ENCODE measurements at regions not wholly inside any gene's neighbourhood (a gene's known extent, or its start where the extent isn't known, plus 50 kb on each side); places are given as distances from the start of the nearest gene placed in this dataset.

DNA sequence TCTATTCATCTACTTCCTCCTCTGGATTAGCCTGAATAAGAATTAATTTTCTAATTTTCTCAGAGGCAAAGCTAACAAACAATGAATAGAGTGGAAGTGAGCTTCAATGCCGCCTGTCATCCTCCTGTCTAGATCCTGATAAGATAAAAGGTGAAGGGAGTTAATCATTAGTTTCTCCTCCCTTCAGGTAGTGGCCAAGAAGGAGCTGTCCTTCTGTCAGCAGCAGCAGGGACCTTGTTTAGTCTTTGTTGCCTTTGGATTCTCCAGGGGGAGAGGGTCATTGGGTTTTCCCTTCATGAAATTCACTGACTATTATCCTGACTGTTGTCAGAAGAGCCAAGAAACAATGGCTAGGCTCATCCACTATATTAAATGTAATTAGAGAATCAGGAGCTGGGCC lies 420.2 kb upstream of the GOT2 start:
- no peak overlapping the region for H3K4me3 ChIP-seq (ENCODE audit: low read depth, low read length)
- in situ Hi-C loops (cut with HindIII; ENCODE audit: low sequenced_read_pairs): no loop called here
- DNase-seq (ENCODE audit: low read depth): no peak
- TF ChIP-seq, protein P1, sequence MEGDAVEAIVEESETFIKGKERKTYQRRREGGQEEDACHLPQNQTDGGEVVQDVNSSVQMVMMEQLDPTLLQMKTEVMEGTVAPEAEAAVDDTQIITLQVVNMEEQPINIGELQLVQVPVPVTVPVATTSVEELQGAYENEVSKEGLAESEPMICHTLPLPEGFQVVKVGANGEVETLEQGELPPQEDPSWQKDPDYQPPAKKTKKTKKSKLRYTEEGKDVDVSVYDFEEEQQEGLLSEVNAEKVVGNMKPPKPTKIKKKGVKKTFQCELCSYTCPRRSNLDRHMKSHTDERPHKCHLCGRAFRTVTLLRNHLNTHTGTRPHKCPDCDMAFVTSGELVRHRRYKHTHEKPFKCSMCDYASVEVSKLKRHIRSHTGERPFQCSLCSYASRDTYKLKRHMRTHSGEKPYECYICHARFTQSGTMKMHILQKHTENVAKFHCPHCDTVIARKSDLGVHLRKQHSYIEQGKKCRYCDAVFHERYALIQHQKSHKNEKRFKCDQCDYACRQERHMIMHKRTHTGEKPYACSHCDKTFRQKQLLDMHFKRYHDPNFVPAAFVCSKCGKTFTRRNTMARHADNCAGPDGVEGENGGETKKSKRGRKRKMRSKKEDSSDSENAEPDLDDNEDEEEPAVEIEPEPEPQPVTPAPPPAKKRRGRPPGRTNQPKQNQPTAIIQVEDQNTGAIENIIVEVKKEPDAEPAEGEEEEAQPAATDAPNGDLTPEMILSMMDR (IDR thresholded peaks at IDR 0.05; ENCODE audit: low read depth, low read length, missing control alignments): no peak

DNA sequence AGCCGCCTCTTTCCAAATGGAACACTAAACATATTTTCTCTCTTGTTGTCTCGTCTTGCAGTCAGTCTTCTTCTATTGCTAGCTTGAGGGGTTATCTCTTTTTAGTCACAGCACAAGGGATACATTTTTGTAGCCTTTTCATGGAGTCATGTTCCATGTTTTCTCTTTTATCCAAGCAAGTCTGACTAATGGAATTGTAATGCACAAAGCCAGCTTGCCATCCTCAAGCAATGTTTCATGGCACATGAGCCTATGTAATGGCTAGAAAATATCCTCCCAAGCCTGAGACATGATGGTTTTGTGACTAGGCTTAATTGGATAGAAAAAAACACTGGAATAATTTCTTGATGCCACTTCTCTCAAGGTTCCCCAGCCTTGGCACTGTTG lies 414.6 kb upstream of the GOT2 start:
- H3K4me3 ChIP-seq (ENCODE audit: low read depth, low read length): no peak overlapping the region
- DNase-seq (ENCODE audit: low read depth): no peak
- in situ Hi-C loops (cut with HindIII; ENCODE audit: low sequenced_read_pairs): no loop called here
- TF ChIP-seq, protein P1 (IDR thresholded peaks at IDR 0.05; ENCODE audit: low read depth, low read length, missing control alignments): no peak

DNA sequence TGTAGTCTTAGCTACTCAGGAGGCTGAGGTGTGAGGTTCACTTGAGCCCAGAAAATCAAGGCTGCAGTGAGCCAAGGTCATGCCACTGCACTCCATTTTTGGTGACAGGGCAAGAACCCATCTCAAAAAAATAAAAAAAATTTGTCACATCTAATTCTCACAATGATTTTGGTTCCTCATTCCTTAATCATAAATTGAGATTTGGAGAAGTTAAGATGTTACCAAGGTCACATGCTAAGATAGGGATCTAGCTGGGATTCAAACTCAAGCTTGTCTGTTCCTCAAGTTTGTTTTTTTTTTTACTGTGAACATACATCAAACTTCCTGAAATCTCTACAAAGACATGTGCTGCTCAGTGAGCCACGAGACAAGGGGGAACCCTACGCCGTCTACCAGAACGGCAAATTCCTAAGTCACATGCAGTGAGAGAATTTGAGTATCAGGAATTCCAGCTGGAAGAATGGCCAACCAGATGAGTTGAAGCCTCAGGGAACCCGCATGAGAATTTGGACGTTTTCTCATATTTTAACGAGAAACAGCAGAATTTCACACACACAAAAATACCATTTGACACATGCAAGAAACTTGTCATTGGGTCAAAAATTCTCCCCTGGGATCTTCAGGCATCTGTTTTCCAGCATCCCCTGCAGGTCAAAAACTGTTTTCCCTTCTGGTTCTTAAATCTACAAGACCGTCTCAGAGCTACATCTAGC lies 414.1 kb upstream of the GOT2 start:
- no peak overlapping the region for H3K4me3 ChIP-seq (ENCODE audit: low read depth, low read length)
- in situ Hi-C loops (cut with HindIII; ENCODE audit: low sequenced_read_pairs): no loop called here
- TF ChIP-seq, protein P1 (IDR thresholded peaks at IDR 0.05; ENCODE audit: low read depth, low read length, missing control alignments): no peak
- DNase-seq (ENCODE audit: low read depth): no peak

DNA sequence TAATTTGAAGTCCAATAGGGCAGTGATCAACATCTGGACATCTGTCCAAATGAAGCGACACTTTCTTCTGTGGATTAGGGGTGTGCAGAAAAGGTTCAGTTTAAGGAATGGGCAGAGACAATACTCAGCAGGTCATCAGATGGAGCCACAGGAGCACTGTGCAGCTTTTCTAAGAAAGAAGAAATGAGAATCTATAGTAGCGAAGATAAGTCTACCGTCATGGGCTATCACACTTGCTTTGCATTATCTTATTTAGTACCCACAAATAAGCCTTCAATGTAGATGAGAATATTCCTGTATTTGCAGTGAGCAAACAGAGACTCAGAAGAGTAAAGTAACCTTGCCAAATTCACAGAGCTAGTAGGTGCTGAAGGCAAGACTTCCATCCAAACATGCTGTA lies 412.0 kb upstream of the GOT2 start:
- no peak overlapping the region for H3K4me3 ChIP-seq (ENCODE audit: low read depth, low read length)
- DNase-seq (ENCODE audit: low read depth): no peak
- TF ChIP-seq, protein P1 (IDR thresholded peaks at IDR 0.05; ENCODE audit: low read depth, low read length, missing control alignments): no peak
- in situ Hi-C loops (cut with HindIII; ENCODE audit: low sequenced_read_pairs): no loop called here

DNA sequence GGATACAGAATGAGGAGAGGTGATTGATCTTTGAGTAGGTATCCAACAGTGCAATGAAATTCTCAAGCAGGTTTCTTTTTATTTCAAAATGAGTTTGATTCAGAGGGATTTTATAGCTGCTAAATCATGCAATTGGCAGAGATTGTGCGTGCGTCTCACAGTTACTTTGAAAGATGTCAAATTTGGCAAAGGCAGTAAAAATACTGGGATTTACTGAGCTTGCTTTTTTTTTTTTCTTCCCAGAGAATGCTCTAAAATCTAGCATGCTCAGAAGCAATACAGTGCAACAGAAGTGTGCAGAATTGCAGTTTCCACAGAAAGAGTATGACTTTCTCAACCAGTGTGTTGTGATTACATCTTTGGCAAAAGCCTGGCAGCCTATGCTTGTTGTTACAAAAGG lies 410.7 kb upstream of the GOT2 start:
- no peak overlapping the region for H3K4me3 ChIP-seq (ENCODE audit: low read depth, low read length)
- in situ Hi-C loops (cut with HindIII; ENCODE audit: low sequenced_read_pairs): no loop called here
- TF ChIP-seq, protein P1 (IDR thresholded peaks at IDR 0.05; ENCODE audit: low read depth, low read length, missing control alignments): no peak
- no peak for DNase-seq (ENCODE audit: low read depth)

DNA sequence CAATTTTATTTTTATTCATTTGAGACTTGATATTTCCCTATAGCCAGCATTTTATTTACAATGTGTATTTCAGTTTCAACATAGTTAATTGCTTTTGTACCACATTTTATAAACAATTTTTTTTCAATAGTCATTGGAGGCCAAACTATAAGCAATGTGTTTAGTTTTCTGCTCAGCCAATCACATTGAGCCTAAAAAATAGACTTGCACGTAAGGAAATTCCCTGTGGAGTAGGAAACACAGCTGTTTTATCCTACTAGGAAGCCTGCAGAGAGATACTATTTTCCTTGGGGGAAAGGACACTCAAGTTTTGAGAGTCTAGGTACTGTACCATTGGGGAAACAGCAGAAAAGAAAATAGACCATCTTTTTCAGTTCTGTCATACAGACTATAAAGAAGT lies 410.2 kb upstream of the GOT2 start:
- in situ Hi-C loops (cut with HindIII; ENCODE audit: low sequenced_read_pairs): no loop called here

More for the DNA sequence above, 410.2 kb upstream of the GOT2 start:
- no peak for DNase-seq (ENCODE audit: low read depth)
- H3K4me3 ChIP-seq (ENCODE audit: low read depth, low read length): no peak overlapping the region
- TF ChIP-seq, protein P1 (IDR thresholded peaks at IDR 0.05; ENCODE audit: low read depth, low read length, missing control alignments): no peak
